NCI-H187 treated with DMSO at 0.1 percent for 48 hours (cell line): ENCODE measurements at regions not wholly inside any gene's neighbourhood (a gene's known extent, or its start where the extent isn't known, plus 50 kb on each side); places are given as distances from the start of the nearest gene placed in this dataset.
"Not testable (repeated sequence)": the region's sequence is repeated elsewhere in the genome, so short reads cannot be mapped to it uniquely, and the experiment has no call there.

ENCODE experiments used
- DNase-seq: peaks from one replicate; lab custom pipeline; 2025; lab: John Stamatoyannopoulos, UW

GRCh38 chr15:38002883-38003477 lies 68.5 kb downstream of the TMCO5A start:
- DNase-seq = no peak

DNA sequence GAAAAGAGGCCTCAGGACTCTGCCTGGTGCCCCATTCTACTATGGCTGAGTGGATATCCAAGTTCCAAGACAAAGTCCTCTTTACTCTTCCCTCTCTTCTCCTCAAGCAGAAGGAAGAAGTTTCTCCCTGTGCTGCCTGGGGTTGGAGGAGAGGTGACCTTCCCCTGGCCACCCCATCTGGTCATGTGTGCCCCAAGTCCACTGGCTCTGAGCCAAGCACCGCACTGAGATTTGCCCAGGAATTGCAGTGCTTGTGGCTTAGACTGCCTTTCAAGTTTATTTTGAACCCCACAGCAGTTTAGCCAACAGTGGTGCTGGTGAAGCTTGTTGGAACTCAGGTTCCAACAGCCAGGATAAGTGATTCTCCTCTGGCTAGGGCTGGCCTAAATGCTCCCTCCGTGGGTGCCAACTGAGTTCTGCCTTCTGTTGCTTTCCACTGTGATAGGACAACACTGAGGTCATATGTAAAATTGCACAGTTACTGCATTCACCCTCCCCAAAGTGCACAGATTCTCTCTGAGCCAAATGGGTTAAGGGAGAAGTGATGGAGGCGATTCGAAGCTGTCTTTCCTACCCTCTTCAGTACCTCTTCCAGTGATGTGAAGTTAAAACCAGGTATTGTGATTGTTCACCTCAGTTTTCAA lies 69.9 kb downstream of the TMCO5A start:
- DNase-seq = no peak

DNA sequence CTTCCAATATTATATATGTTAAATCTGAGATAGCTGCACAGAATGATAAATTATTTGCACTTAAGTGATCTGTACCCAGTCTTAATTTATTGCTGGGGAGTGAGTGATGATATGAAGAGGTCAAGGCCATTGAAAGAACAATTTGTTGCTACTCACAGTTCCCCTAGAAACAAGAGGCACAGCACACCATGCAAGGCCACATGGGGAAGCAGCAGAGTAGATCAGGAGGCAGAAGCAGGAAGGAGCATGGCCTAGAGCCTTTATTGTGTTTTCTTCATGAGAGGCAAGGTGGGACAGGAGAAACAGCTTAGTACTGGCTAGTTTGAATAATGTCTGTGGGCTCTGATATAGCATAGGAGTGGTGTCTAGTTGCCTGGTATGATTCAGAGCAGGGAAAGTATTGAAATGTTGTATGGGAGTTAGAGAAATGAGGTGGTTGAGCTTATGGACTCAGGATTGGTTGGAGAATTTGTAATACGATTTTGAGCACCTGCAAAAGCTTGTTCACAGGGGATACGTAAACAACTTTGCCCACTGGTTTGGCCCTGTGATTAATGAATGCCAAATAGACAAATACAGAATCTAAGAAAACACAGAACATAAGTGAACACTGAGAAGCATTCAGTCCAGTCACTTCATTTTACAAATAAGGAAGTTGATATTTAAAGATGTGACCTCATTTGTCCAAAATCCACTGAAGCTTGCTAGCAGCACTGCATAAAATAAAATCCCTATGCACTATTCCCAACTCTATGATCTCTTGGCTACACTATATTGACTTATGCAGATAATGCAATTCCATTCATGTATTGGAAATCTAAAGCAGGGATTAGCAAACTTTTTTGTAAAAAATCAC lies 71.7 kb downstream of the TMCO5A start:
- DNase-seq = no peak

- no peak for DNase-seq
Measured at GRCh38 chr15:38010395-38010794, 76.0 kb downstream of the TMCO5A start.

DNA sequence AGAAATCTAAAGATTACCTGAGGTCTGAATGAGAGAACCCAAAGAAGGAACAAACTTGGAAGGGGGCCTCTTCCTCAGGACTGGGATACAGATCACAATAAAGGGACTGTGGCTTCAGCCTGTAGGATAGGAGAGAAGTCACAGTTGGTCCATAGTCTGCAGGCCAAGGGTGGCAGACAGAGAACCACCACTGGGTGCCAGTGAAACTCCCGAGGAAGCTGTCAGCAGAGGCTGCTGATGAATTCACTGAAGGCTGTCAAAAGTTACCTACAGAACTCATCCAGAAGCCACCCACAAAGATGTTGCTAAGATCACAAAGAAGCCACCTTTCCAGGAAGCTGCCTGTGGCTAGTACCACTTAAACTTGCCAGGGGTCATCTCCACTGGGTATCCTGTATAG lies 78.5 kb downstream of the TMCO5A start:
- no peak for DNase-seq

DNA sequence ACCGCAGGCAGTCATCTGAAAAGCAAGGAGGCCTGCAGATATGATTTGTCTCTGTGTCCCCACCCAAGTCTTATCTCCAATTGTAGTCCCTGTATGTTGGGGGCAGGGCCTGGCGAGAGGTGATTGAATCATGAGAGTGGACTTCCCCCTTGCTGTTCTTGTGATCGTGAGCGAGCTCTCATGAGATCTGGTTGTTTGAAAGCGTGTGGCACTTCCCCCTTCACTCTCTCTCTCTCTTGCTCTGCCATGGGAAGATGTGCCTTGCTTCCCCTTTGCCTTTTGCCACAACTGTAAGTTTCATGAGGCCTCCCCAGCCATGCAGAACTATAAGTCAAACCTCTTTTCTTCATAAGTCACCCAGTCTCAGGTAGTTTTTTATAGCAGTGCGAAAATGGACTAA lies 83.3 kb downstream of the TMCO5A start:
- no peak for DNase-seq

DNA sequence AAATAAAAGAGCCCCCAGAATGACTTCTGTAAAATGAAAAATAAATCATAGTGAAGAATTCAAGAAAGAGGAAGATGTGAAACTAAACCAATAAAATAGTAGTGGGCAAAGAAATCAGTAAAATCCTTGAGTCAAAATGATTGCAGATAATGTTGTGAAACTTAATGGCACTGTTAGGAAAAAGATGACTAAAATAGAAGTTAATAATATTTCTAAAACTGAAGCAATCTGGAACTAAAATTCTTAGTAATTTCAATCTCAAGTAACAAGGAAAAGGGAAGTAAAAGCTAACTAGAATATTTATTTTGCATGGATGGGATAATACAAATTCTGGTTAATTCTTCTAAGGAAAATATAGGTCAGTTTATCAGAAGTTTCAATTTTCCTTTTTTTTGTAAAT lies 84.6 kb downstream of the TMCO5A start:
- DNase-seq = no peak

DNA sequence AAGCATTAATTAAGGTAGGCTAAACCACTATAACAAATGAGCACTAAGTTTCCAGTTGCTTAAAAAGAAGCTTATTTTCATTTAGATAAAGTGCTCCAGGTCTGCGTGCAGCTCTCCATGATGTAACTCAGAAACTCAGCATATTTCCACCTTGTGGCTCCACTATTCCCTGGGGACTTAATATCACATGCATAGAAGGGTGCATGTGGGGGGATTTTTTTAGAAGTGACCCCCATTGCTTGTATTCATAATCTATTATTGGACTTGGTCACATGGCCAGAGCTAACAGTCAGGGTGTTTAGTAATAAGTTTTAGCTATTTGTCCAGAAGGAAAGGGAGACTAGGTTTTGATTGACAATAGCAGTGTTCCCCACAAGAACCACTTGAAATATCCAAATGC lies 86.8 kb downstream of the TMCO5A start:
- DNase-seq = no peak

GRCh38 chr15:38024293-38025091 lies 90.1 kb downstream of the TMCO5A start:
- no peak for DNase-seq

GRCh38 chr15:38025656-38026055 lies 91.2 kb downstream of the TMCO5A start:
- not testable (repeated sequence) for DNase-seq

DNA sequence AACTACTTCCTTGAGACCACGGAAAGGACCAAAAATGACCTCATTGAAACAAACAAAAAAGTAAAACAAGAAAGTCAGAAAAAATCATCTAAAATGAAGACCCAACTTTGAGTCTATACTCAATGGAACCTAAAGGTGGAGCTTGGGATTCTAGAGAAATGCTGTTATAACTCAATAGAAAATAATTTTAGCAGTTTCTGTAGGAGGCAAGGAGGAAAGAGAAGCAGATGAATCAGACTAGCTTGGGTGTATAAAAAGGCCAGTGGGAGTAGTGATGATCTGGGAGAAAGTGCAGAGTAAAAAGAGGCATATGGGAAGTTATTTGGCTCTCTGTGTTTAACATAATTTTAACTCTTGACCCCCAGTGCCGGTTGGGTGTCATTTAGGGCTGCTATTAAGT lies 94.4 kb downstream of the TMCO5A start:
- no peak for DNase-seq

DNA sequence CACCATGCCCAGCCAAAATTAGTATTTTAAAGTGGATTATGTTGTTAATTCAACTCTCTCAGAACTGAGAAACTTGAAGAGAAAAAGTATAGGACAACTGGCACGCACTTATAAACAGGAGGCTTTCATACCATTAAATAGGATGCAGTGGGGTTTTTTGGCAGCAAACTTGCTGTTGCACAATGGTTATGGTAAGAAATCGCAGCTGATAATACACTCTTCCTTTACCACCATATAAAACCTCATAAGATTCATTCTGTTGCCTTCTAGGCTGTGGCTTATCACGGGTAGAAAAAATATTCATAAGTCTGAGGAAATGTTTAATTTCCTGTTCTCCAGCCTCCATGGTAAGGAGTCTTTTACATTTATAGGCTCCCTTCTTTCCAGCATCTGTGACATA lies 95.3 kb downstream of the TMCO5A start:
- DNase-seq = no peak

DNA sequence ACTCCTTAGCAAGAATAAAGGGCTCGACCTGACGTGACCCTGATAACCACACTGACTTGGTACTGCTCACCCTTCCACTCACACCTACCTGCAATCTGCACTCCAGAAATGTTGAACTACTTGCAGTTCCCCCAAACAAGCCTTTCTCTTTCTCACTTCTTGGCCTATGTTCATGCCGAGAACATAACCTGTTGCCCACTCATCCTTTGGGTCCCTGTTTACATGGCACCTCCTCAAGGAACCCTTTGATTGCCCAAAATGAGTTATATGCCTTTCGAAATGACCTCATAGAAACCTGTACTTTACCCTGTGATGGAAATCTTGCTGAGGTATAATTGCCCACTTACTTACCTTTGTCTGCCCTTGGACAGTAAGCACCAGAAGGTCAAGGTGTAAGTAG lies 96.2 kb downstream of the TMCO5A start:
- DNase-seq = no peak

DNA sequence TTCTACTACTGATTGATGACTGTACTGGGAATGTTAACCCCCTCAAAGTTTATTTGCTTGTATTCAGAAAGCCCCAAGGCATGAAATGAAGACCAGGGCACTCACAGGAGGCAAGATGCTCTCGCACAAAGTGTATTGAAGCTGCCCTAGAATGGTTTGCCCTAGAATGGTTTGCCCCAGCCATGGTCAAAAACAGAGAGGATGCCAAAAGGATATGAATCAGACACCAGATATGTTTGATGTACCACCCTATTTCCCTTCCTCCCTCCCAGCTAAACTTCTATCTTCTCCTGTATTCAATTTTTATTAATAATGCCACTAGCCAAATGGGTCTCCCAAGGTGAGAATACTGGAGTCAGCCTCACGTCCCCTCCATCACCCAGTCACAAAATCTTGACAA lies 101.3 kb downstream of the TMCO5A start:
- DNase-seq = no peak

DNA sequence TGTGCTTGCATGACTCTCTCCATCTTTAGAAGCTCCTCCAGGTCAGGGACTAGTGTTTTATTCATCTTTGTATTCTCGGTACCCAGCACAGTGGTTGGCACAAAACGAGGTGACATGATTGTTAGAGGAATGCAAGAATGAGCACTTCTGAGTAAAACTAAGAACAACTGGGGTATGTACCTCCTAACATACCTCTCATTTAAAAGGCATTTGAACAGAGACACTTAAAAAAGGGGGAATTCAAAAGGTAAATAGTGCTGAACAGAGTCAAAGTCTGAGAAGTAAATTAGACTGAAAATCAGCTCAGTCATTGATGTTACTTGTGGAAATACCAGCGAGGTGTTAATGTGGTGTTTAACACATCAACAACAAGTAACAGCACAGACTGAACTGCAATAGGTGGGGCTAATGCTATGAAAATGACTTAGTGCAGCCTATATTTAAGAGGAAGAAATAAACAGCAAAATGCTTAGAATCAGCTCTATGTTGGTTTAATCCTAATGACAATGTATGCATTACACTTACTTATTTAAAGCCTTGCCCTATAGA lies 102.4 kb downstream of the TMCO5A start:
- DNase-seq = no peak

DNA sequence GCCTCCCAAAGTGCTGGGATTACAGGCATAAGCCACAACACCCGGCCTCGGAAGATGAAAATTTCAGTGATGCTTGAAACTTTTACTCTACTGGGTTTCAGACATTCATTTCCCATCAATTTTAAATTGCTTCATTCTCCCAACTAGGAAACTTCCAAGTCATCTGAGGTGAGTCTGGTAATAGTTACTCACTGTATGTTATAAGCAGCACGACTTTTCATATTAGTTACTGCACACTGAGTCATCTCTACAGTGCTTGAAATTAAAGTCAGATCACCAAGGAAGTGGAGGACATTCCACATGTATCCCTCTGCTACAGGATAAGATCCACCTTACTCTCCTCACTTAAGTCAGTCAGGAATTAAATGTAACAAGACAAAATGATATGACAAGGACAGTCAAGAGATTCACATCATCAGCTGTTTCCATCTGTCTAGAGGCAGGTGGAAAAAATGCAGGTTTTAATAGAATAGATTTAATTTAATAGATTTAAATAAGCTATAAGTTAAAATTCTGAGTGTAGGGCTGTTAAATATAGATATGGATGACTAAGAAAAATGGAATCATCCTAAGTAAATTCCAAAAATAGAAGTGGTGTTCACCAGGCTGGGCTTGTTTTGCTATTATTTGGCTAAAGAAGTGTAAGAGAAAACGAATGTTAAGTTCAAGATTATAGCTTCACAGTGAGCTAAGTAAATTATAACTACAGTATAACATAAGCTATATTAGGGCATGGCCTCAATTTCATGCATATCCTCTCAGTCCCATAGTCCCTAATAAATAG lies 104.4 kb downstream of the TMCO5A start:
- DNase-seq = no peak

DNA sequence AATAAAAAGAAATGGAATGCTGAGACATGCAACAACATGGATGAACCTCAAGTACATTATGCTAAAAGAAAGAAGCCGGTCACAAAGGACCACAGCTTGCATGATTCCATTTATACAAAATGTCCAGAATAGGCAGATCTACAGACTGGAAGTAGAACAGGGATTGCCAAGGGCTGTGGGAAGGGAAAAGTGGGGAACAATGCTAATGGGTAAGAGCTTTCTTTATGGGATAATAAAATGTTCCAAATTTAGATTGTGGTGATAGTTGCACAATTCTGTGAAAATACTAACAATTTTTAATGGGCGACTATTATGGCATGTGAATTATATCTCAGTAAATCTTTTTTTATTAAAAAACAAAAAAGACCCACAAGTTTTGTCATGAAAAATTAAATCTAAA lies 106.2 kb downstream of the TMCO5A start:
- no peak for DNase-seq

- no peak for DNase-seq
Measured at GRCh38 chr15:38041576-38041975, 107.1 kb downstream of the TMCO5A start.

DNA sequence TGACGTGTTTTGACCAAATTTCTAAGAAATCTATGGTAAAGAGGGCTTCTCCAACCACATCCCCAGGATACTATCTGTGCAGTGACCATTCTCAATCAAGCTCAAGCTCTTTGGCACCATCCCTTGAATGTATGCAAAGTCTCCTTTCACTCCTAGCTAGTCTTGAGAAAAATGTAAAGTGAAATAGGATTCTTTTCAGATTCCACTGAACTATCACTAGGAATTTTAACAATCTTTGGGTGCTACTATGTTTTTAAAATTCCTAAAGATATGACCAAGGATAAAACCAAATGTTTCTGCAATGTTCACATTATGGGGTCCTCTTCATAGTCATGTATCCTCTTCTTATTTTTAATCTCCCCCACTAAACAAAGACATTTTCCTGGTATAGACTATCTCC lies 107.8 kb downstream of the TMCO5A start:
- no peak for DNase-seq

DNA sequence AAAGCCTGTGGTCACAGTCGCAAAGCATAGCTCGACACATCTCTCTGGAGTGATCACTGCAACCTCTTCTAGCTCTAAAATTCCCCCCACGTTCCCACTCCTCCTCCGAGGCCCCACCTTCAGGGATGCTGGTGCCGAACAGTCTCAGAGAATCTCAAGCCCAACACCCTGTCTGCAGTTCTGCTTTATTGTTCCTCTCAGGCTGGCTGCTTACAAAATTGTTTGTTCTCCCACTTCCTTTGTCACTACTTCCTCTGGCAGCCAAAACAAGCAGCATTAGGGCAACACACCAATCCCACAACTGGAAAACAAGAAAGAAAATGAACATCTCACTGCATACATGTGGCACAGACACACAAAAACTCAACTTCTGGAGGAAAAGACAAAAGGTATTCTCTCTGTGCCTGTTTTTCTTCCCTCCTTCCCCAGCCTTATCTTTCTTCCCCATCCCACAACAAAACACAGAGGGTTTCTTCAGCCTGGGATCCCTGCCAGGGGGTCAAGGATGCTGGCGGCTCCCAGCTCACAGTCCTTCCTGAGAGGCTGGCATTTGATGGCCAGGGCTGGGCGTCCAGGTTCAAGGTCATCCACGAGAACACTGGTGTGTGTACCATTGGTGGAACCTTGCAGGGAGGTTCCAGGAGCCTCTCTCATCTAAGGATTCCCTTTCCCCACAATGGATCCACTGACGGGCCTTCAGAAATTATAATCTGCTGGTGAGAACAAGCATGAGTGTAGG lies 108.4 kb downstream of the TMCO5A start:
- DNase-seq = no peak
